IMR-90 (cell line): ENCODE measurements at regions not wholly inside any gene's neighbourhood (a gene's known extent, or its start where the extent isn't known, plus 50 kb on each side); places are given as distances from the start of the nearest gene placed in this dataset.

Experiments used
- ATAC-seq: fragments of 200-7000 bp; cut with Tn5 transposase; 2 replicates; pipeline ENCODE4 v1.9.1; 2020; ENCODE audit warnings: low read depth, mild to moderate bottlenecking, moderate library complexity
- BruUV-seq: library from RNA; stranded (reverse); fragments of 400-500 nt; replicated peaks from 2 replicates; lab custom pipeline; 2021; lab: Mats Ljungman, UMichigan
- CTCF ChIA-PET: fragments of 300-600 bp; formaldehyde crosslinking; extraction: SDS; loops from one replicate; lab custom pipeline; 2021; ENCODE audit warnings: antibody characterized with exemption; lab: Yijun Ruan, JAX
- POLR2A ChIA-PET: fragments of 300-600 bp; sonication (Branson Sonifier 250); formaldehyde crosslinking; loops from one replicate; lab custom pipeline; 2022; ENCODE audit warnings: antibody characterized with exemption; ENCODE audit not compliant: unreplicated experiment; lab: Charles Lee
- DNase-seq: peaks from one replicate; pipeline ENCODE4 v3.0.0; 2013
- H2AFZ ChIP-seq: replicated peaks from 2 replicates; pipeline ENCODE3; 2013; ENCODE audit warnings: low read length, mild to moderate bottlenecking; ENCODE audit not compliant: poor library complexity
- H2AK5ac ChIP-seq: 2 replicates; pipeline ENCODE4 v1.6.1; 2013; ENCODE audit warnings: low read depth, low read length, inconsistent platforms
- H2AK9ac ChIP-seq: replicated peaks from 2 replicates; pipeline ENCODE3; 2013; ENCODE audit warnings: mild to moderate bottlenecking, low read depth, low read length, moderate library complexity; ENCODE audit not compliant: poor library complexity
- H2BK120ac ChIP-seq: 2 replicates; pipeline ENCODE4 v1.6.1; 2013; ENCODE audit warnings: low read depth, low read length, inconsistent platforms
- H2BK15ac ChIP-seq: 3 replicates; pipeline ENCODE4 v1.6.1; 2013; ENCODE audit warnings: low read depth, low read length, inconsistent platforms
- H2BK20ac ChIP-seq: 2 replicates; pipeline ENCODE4 v1.6.1; 2013; ENCODE audit warnings: low read depth, mild to moderate bottlenecking, inconsistent platforms, low read length, moderate library complexity
- H2BK5ac ChIP-seq: 2 replicates; pipeline ENCODE4 v1.6.1; 2013; ENCODE audit warnings: mild to moderate bottlenecking, low read depth, low read length, inconsistent platforms; ENCODE audit not compliant: poor library complexity, severe bottlenecking
- H3K14ac ChIP-seq: replicated peaks from 2 replicates; pipeline ENCODE4 v1.6.1; 2013; ENCODE audit warnings: low read depth, low read length, inconsistent platforms
- H3K18ac ChIP-seq: 2 replicates; pipeline ENCODE4 v1.6.1; 2013; ENCODE audit warnings: low read depth, low read length, control low read depth
- H3K23ac ChIP-seq: 2 replicates; pipeline ENCODE4 v1.6.1; 2013; ENCODE audit warnings: low read depth, low read length, inconsistent platforms
- H3K27ac ChIP-seq: 2 replicates; pipeline ENCODE4 v1.5.1; 2013; ENCODE audit warnings: mild to moderate bottlenecking, control low read depth, low read length; ENCODE audit not compliant: insufficient read depth
- H3K27me3 ChIP-seq: 2 replicates; pipeline ENCODE4 v1.6.1; 2013; ENCODE audit warnings: low read length; ENCODE audit not compliant: control insufficient read depth, insufficient read depth
- H3K36me3 ChIP-seq: 2 replicates; pipeline ENCODE4 v1.6.1; 2013; ENCODE audit warnings: low read length, mixed read lengths; ENCODE audit not compliant: control insufficient read depth, insufficient read depth
- H3K4ac ChIP-seq: 2 replicates; pipeline ENCODE4 v1.6.1; 2013; ENCODE audit warnings: low read depth, low read length, inconsistent platforms
- H3K4me1 ChIP-seq: 2 replicates; pipeline ENCODE4 v1.6.1; 2013; ENCODE audit warnings: low read length, mixed read lengths; ENCODE audit not compliant: control insufficient read depth, insufficient read depth
- H3K4me2 ChIP-seq: 2 replicates; pipeline ENCODE4 v1.6.1; 2013; ENCODE audit warnings: low read depth, mild to moderate bottlenecking, control low read depth, low read length, moderate library complexity
- H3K4me3 ChIP-seq: 2 replicates; pipeline ENCODE4 v1.5.1; 2013; ENCODE audit warnings: low read depth, mild to moderate bottlenecking, control low read depth, low read length, moderate library complexity; ENCODE audit not compliant: insufficient read depth
- H3K56ac ChIP-seq: 2 replicates; pipeline ENCODE4 v1.6.1; 2013; ENCODE audit warnings: low read length, inconsistent platforms; ENCODE audit not compliant: insufficient read depth; ENCODE audit errors: extremely low read depth
- H3K79me1 ChIP-seq, 2 experiments: 2 replicates each; pipeline ENCODE4 v1.6.1; 2013; ENCODE audit warnings: low read length in 2 of 2, inconsistent platforms in 1 of 2, low read depth in 1 of 2
- H3K9ac ChIP-seq: 2 replicates; pipeline ENCODE4 v1.6.1; 2013; ENCODE audit warnings: low read depth, low read length, control low read depth
- H3K9me1 ChIP-seq: 2 replicates; pipeline ENCODE4 v1.6.1; 2013; ENCODE audit warnings: low read length, inconsistent platforms; ENCODE audit not compliant: insufficient read depth
- H3K9me3 ChIP-seq: 2 replicates; pipeline ENCODE4 v1.6.1; 2013; ENCODE audit warnings: low read length; ENCODE audit not compliant: control insufficient read depth, insufficient read depth
- H4K20me1 ChIP-seq: 2 replicates; pipeline ENCODE4 v1.6.1; 2013; ENCODE audit warnings: low read length, inconsistent platforms; ENCODE audit not compliant: insufficient read depth
- H4K5ac ChIP-seq: 2 replicates; pipeline ENCODE4 v1.6.1; 2013; ENCODE audit warnings: mild to moderate bottlenecking, low read depth, low read length, control low read depth
- H4K8ac ChIP-seq, 2 experiments: 2 replicates each; pipeline ENCODE4 v1.6.1; 2013; ENCODE audit warnings: low read depth in 2 of 2, low read length in 2 of 2, control low read depth in 1 of 2, inconsistent platforms in 1 of 2
- H4K91ac ChIP-seq: 2 replicates; pipeline ENCODE4 v1.6.1; 2013; ENCODE audit warnings: low read depth, low read length, inconsistent platforms; ENCODE audit not compliant: insufficient read depth
- BHLHE40 ChIP-seq: fragments of 150-350 bp; IDR thresholded peaks from 2 replicates; pipeline ENCODE4 v1.6.1; 2016; ENCODE audit warnings: mild to moderate bottlenecking, low read depth, low read length
- CEBPB ChIP-seq: IDR thresholded peaks from 2 replicates; pipeline ENCODE4 v1.6.1; 2012; ENCODE audit warnings: low read depth, low read length, improper control_type of control experiment
- CHD1 ChIP-seq: IDR thresholded peaks from 2 replicates; pipeline ENCODE4 v1.6.1; 2012; ENCODE audit warnings: low read depth, low read length, improper control_type of control experiment
- FOS ChIP-seq: fragments of 150-350 bp; IDR thresholded peaks from 2 replicates; pipeline ENCODE4 v1.6.1; 2016; ENCODE audit warnings: low read depth, low read length
- MAFK ChIP-seq: IDR thresholded peaks from 2 replicates; pipeline ENCODE4 v1.6.1; 2012; ENCODE audit warnings: low read depth, low read length, improper control_type of control experiment
- MAZ ChIP-seq: IDR thresholded peaks from 2 replicates; pipeline ENCODE4 v1.6.1; 2012; ENCODE audit warnings: low read depth, mild to moderate bottlenecking, low read length, improper control_type of control experiment, moderate library complexity, borderline replicate concordance
- MXI1 ChIP-seq: IDR thresholded peaks from 2 replicates; pipeline ENCODE4 v1.6.1; 2012; ENCODE audit warnings: low read depth, mild to moderate bottlenecking, low read length, moderate library complexity, borderline replicate concordance
- NFE2L2 ChIP-seq: fragments of 150-350 bp; IDR thresholded peaks from 2 replicates; pipeline ENCODE4 v1.6.1; 2016; ENCODE audit warnings: low read depth, mild to moderate bottlenecking, low read length
- POLR2A ChIP-seq: IDR thresholded peaks from 2 replicates; pipeline ENCODE4 v1.6.1; 2012; ENCODE audit warnings: mild to moderate bottlenecking, low read depth, low read length
- RAD21 ChIP-seq: IDR thresholded peaks from 2 replicates; pipeline ENCODE4 v1.6.1; 2012; ENCODE audit warnings: low read length, improper control_type of control experiment
- RCOR1 ChIP-seq: IDR thresholded peaks from 2 replicates; pipeline ENCODE4 v1.6.1; 2012; ENCODE audit warnings: mild to moderate bottlenecking, low read length, improper control_type of control experiment; ENCODE audit not compliant: insufficient replicate concordance
- RFX5 ChIP-seq: IDR thresholded peaks from 2 replicates; pipeline ENCODE4 v1.8.0; 2012; ENCODE audit warnings: low read depth, mild to moderate bottlenecking, low read length, moderate library complexity
- SMC3 ChIP-seq: fragments of 150-350 bp; IDR thresholded peaks from 2 replicates; pipeline ENCODE4 v1.6.1; 2016; ENCODE audit warnings: low read depth, mild to moderate bottlenecking, antibody characterized with exemption, low read length, moderate library complexity
- WGBS, 2 experiments: methylation state at CpG; one replicate each; pipeline versions ENCODE4 v1.1.5 to v1.1.7; 2013; ENCODE audit warnings: missing lambda C conversion rate in 2 of 2; ENCODE audit not compliant: insufficient read length in 1 of 2; ENCODE audit errors: extremely low coverage in 2 of 2; 5-methylcytosine and 5-hydroxymethylcytosine counted together
- dilution Hi-C: fragments of 300-500 bp; cut with HindIII; formaldehyde crosslinking; loops from one replicate; pipeline ENCODE4 v1.14.3; 2018; ENCODE audit warnings: low sequenced_read_pairs; ENCODE audit not compliant: unreplicated experiment
- in situ Hi-C: fragments of 300-500 bp; cut with MboI; formaldehyde crosslinking; loops from 3 replicates; pipeline ENCODE4 v1.14.3; 2019; ENCODE audit warnings: low sequenced_read_pairs, inconsistent platforms, mixed read lengths
- intact Hi-C: fragments of 100-400 bp; cut with micrococcal nuclease; formaldehyde crosslinking; loops from 2 replicates; pipeline ENCODE4 v1.10.0; 2022
- TF ChIP-seq, protein P1 (sequence below): fragments of 150-350 bp; IDR thresholded peaks from 2 replicates; pipeline ENCODE4 v1.6.1; 2017; ENCODE audit warnings: mild to moderate bottlenecking, antibody characterized with exemption, low read length, low read depth
- TF ChIP-seq, protein P2 (sequence below): fragments of 150-350 bp; IDR thresholded peaks from 2 replicates; pipeline ENCODE4 v1.6.1; 2016; ENCODE audit warnings: low read depth, mild to moderate bottlenecking, low read length, moderate library complexity, borderline replicate concordance
- TF ChIP-seq, protein P3 (sequence below): conservative IDR thresholded peaks from 2 replicates; pipeline ENCODE4 v1.5.1; 2012; ENCODE audit warnings: mild to moderate bottlenecking, low read depth, low read length, improper control_type of control experiment

DNA sequence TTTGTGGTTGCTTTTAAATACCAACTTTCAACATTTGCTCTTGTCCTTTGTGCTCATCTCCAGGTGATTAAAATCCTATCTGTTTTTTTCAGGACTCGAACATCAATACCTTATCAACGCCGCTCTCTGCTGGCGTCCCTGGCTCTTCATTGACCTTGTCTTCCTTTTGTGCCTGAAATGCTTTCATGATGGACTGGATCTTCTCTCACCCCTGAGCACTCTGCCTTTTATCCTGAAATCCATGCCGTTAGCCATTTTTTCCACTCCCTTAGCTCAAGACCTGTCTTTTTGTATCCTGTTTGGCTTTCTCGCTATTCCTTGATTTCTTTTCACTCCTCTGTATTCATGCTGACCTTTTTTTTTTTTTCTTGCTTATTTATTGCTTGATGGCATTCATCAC lies 549.5 kb upstream of the CPEB2 start:
- no peak overlapping the region for H2BK15ac ChIP-seq
- H2AK9ac ChIP-seq, result no peak overlapping the region
- no peak overlapping the region for H3K27ac ChIP-seq
- WGBS, 2 experiments, result 14% methylated on average over 5 of the region's 6 CpGs; no CpG with 5 or more reads in 1 of the 2 experiments
- DNase-seq (no peak), ATAC-seq (no peak)
- no peak overlapping the region for H2BK5ac ChIP-seq
- no peak overlapping the region for H4K91ac ChIP-seq
- H3K4ac ChIP-seq, result no peak overlapping the region
- POLR2A ChIA-PET, result no interaction called here
- no peak overlapping the region for H3K4me3 ChIP-seq
- H3K9me1 ChIP-seq, result no peaks in the 10 kb centered on the region
- H3K27me3 ChIP-seq, result no peaks in the 10 kb centered on the region
- H3K56ac ChIP-seq, result no peak overlapping the region
- H4K20me1 ChIP-seq, result no peaks in the 10 kb centered on the region
- in situ Hi-C loops, result no loop called here
- no peak overlapping the region for H4K8ac ChIP-seq
- no peaks in the 10 kb centered on the region for H3K36me3 ChIP-seq
- H4K5ac ChIP-seq, result no peak overlapping the region
- no peak overlapping the region for H2AFZ ChIP-seq
- no peaks in the 10 kb centered on the region for H3K79me1 ChIP-seq
- no peak overlapping the region for H2BK120ac ChIP-seq
- no peaks in the 10 kb centered on the region for H3K4me1 ChIP-seq
- no peaks in the 10 kb centered on the region for H3K9me3 ChIP-seq
- dilution Hi-C loops, result no loop called here
- TF ChIP-seq CHD1 (no peak), CEBPB (no peak), MAZ (no peak), POLR2A (no peak), RCOR1 (no peak), RAD21 (no peak), MAFK (no peak), SMC3 (no peak), RFX5 (no peak), MXI1 (no peak), FOS (no peak), NFE2L2 (no peak), BHLHE40 (no peak)
- TF ChIP-seq, protein P1, sequence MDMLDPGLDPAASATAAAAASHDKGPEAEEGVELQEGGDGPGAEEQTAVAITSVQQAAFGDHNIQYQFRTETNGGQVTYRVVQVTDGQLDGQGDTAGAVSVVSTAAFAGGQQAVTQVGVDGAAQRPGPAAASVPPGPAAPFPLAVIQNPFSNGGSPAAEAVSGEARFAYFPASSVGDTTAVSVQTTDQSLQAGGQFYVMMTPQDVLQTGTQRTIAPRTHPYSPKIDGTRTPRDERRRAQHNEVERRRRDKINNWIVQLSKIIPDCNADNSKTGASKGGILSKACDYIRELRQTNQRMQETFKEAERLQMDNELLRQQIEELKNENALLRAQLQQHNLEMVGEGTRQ, result no peak
- TF ChIP-seq, protein P2, sequence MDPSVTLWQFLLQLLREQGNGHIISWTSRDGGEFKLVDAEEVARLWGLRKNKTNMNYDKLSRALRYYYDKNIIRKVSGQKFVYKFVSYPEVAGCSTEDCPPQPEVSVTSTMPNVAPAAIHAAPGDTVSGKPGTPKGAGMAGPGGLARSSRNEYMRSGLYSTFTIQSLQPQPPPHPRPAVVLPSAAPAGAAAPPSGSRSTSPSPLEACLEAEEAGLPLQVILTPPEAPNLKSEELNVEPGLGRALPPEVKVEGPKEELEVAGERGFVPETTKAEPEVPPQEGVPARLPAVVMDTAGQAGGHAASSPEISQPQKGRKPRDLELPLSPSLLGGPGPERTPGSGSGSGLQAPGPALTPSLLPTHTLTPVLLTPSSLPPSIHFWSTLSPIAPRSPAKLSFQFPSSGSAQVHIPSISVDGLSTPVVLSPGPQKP, result no peak
- TF ChIP-seq, protein P3, sequence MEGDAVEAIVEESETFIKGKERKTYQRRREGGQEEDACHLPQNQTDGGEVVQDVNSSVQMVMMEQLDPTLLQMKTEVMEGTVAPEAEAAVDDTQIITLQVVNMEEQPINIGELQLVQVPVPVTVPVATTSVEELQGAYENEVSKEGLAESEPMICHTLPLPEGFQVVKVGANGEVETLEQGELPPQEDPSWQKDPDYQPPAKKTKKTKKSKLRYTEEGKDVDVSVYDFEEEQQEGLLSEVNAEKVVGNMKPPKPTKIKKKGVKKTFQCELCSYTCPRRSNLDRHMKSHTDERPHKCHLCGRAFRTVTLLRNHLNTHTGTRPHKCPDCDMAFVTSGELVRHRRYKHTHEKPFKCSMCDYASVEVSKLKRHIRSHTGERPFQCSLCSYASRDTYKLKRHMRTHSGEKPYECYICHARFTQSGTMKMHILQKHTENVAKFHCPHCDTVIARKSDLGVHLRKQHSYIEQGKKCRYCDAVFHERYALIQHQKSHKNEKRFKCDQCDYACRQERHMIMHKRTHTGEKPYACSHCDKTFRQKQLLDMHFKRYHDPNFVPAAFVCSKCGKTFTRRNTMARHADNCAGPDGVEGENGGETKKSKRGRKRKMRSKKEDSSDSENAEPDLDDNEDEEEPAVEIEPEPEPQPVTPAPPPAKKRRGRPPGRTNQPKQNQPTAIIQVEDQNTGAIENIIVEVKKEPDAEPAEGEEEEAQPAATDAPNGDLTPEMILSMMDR, result no peak
- H3K14ac ChIP-seq, result no peak overlapping the region
- no peak overlapping the region for H2BK20ac ChIP-seq
- H3K18ac ChIP-seq, result no peak overlapping the region
- H2AK5ac ChIP-seq, result no peak overlapping the region
- H3K9ac ChIP-seq, result no peak overlapping the region
- no peak overlapping the region for H3K4me2 ChIP-seq
- BruUV-seq, result no TSS peak
- CTCF ChIA-PET, result no interaction called here
- H3K23ac ChIP-seq, result no peak overlapping the region
- intact Hi-C loops, result no loop called here
